ENCODE measurements at regions not wholly inside any gene's neighbourhood (a gene's known extent, or its start where the extent isn't known, plus 50 kb on each side); places are given as distances from the start of the nearest gene placed in this dataset.
"Not testable (repeated sequence)": the region's sequence is repeated elsewhere in the genome, so short reads cannot be mapped to it uniquely, and the experiment has no call there.

GRCh38 chr16:88311860-88312259, 70.9 kb upstream of the ZNF469 start:
- TF ChIP-seq CTCF, POLR2AphosphoS5 (IDR thresholded peaks at IDR 0.05): not testable (repeated sequence)

All from prostate gland (tissue), 2 donors.